ENCODE measurements at regions not wholly inside any gene's neighbourhood (a gene's known extent, or its start where the extent isn't known, plus 50 kb on each side); places are given as distances from the start of the nearest gene placed in this dataset.

DNA sequence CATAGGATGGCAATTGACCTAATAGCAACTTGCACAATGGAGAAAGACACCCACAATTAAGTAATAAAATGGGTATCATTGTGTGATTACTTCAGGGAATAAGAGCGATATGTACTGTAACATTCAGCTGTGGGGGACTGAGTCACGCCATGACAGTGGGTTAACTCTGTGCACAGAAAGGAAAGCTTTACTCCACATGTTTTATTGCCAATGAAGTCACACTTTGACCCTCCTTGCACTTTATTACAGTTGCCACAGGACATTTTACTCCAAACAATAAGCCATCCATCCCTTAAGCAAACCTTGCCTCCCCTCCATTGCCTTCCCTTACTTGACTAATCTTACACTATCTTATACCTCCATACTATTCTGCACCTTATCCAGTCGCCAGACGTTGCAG lies 403.1 kb downstream of the VRK1 start:
- no peak for DNase-seq (ENCODE audit: low read depth in 2 of 2)

DNA sequence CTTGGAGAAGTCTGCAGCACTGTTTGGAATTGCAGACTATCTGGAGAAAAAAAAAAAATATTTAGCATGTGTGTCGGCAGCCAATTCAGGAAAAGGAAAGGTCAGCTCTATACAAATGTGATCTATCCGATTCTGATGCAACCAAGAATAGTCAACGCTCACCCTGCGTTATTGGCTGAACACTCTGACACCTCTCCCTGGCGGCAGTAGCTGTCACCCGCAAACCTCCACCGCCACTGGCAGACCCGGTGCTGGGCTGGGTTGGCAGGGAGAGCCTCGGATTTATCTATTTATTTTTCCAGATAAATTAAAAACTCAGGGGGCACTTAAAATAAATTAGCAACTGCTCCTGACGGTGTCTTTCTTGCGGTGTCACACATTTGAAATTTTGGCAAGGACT lies 409.7 kb downstream of the VRK1 start:
- no peak for DNase-seq (ENCODE audit: low read depth in 2 of 2)

DNA sequence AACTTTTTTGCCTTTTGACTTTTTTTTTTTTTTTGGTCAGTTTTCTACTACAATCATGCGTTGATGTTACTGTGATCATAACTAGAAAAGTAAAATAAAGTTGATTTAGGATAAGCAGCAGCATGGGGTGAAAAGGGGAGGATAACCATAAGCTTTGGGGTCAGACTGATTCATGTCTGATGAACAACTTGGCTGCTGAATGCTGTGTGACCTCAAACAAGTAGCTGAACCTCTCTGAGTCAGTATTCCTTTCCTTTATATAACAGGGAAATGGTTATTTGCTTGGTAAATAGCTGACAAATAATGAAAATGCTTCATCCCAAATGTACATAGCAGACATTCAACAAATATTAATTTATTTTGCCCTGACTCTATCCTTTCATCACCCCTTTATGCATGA lies 413.0 kb downstream of the VRK1 start:
- no peak for DNase-seq (ENCODE audit: low read depth in 2 of 2)

DNA sequence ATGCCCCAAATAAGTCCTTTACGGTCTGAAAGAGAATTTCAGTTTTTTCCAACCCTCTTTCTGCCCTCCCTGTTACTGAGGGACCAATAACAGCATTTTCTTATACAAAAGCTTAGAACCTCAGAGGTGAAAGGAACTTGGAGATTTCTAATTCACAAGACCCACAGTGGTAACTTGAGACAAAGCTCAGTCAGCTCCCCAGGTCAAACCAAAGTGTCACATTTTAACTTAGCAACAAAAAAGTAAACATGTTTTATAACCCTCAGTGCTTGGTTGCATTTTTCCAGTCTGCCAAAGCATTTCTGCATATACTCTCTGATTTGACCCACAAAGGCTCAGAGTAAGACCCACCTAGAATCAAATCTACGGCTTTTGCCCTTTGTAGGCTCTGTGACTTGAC lies 415.2 kb downstream of the VRK1 start:
- no peak for DNase-seq (ENCODE audit: low read depth in 2 of 2)

DNA sequence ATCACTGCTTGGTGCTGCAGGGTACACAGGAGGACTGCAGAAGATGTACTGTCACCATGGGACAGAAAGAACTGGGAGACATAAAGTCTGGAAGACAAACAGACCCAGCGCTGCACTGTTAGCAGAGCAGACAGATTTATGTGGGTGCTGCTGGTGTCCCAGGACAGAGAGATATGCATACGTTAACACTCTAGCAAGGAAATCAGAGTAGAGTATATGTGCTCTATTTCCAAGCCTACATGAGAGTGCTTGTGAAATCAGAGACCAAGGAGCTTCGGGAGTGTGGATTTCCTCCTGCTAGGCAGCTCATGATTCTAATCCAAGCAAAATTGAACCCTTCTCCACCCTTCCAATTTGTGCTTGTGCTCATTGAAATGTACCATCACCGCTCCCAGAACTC lies 416.5 kb downstream of the VRK1 start:
- DNase-seq (ENCODE audit: low read depth in 2 of 2): no peak

DNA sequence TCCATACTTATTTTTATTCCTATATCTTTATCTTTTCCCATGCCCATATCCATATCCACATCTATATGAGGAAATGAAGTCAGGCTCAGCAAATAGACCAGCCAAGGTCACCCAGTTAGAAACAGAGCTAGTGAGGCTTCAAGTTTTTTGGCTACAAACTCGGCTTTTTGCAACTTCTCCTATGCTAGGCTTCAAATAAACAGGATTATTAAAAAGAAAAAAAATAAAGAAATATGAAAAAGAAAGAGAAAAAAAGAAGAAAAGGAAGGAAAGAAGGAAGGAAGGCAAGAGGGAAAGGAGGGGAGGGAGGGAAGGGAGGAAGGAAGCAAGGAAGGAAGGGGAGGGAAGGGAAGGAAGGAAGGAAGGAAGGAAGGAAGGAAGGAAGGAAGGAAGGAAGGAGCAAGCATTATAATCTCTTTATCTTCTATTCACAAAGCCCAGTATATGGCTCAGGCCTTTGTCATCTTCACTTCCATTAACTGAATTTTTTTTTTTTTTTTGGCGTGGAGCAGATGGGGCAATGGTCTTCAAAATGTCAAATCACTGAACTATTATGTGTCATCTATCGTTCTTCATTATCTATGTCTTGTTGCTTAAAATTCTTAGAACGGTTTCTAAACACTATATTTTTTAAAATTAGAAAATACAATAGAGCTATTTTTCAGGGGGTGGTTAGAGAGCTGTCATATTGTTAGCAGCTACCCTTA lies 418.2 kb downstream of the VRK1 start:
- DNase-seq (ENCODE audit: low read depth in 2 of 2): no peak

DNA sequence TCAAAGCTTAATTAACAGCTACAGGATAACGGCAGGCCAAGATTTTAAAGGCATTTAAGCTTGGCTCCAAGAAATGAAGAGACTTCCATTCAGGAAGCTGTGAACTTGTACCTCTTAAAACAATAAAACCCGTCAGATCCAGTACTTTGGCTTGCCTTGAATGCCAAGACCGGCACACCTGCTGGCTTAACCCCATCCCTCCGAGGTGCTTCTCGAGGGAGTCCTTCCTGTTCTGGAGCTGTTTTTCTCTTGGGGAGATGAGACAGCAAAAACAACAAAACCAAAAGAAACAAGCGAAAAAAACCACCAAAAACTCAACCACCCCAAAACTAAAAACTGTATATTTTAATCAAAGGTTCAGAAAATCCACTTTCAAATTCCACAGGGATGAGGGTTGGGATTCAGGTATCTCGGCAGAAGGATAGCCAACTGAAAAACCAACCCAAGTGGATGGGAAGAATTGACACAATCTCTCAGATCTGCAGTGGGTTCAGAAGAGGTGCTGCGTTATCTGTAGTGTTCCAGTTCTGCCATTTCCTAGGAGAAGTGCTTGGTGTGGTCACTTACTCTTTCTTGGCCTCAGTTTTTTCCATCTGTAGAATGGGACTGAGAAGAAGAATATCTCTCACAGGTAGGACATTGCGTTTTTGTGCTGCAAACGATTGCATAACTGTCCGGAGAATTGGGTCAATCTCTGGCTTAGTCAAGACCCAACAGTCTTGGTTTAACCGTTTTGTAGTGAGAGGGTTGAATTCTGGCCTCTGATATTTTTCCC lies 420.1 kb downstream of the VRK1 start:
- DNase-seq (ENCODE audit: low read depth in 2 of 2): no peak

DNA sequence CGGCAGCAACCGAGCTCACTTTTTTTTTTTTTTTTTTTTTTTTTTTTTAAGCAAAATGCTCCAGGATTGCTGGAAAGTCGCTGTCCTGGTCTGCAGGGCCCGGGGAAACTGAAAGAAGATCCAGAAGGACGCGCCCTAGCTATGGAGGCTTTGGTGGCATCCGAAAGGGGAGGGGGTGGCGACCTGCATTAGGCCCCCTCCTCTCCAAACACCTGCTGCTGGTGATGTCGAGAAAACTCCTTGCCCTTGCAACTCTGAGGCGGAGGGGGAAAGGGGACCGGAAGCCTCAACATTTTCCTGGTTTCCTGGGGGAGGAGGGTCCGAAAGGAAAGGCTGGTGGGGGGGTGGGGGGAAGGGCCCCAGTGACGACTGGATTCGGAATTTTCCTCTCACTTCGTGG lies 421.1 kb downstream of the VRK1 start:
- no peak for DNase-seq (ENCODE audit: low read depth in 2 of 2)

DNA sequence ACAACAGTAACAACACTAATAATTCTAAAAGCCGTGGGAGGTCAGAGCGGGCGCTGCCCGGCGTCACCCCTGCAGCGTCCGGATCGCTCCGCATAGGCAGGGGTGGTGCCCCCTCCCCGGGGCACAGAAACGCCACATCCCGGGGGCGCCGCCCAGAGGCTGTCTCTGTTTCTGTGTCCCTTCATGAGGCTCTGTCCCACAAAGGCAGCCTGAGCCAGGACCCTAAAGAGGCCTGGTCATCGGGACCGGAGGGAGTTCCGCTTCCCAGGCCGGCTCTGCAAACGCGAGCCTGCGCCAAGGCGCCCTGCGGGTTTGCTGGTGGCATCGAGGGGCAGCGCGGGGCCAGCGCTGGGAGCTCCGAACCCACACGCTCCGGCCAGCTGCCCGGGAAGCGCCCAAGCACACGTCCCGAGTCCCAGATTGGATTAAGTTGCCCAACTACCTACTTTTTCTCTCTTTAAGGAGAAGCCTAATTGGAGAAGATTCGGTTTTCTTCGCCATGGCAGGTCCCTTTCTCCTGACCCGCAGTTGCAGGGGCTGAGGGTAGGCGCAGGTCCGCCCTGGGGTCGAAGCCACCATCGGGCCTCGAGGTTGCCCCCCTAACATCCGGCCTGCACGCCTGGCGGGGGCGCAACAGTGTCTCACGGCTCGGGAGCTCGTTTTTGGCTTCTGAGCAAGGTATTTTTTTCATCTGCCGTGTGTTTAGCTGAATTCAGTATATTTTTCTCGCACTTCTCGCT lies 421.7 kb downstream of the VRK1 start:
- DNase-seq (ENCODE audit: low read depth in 2 of 2): peak in 1 of 2 donors; percentile 7

DNA sequence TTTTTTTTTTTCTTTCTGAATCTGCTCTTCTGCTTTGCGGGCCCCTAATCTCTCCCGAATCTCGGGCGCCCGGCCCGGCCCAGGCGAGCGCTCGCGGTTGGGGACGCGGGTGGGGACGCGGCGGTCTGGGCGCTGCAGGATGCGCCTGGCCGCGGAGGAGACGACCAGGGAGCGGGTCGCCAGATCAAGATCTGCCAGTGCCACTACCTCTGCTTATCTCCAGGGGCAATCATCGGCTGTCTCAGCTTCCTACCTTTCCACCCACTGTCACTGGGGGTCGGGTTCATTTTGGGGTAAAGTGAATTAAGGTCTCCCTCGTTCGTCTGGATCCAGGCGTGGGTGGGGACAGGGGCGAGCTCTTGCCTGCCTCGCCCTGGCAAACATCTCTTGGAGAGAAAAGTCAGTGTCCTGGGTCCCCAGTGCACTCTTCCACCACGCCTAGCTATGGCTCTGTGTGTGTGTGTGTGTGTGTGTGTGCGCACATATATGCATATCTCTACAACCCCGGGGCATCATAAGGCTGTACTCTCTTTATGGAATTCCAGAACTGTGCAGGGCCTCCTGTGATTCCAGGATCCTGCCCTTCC lies 422.3 kb downstream of the VRK1 start:
- no peak for DNase-seq (ENCODE audit: low read depth in 2 of 2)

DNA sequence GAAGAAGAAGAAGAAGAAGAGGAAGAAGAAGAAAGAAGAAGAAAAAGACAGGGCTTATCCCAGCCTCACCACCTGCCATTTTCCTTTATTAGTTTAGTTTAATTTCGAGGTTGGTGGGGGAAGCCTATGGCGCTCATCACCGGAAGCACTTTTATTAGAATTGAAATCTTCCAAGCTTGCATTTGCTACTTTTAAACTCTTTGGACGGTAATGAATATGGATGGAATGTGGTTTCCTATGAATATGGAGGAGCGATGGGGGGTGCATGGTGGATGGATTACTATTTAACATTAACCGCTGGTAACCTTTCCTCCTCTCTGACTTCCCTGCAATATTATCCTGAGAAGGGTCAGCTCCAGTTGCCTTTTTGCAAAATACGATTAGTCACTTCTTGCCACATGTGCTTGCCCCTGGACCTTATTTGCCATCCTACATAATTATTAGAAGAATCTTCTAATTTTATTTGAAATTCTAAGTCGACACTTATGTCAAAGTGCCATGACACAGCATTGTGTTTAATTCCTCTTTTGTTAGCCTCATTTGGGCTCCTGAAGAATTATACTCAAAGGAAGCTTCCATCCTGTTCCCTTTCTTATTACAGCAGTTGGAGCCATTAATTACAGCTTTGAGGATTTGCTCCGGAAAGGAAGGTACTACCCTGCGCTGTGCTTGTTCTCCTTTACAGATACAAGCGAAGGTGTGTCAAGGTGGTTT lies 424.5 kb downstream of the VRK1 start:
- no peak for DNase-seq (ENCODE audit: low read depth in 2 of 2)

DNA sequence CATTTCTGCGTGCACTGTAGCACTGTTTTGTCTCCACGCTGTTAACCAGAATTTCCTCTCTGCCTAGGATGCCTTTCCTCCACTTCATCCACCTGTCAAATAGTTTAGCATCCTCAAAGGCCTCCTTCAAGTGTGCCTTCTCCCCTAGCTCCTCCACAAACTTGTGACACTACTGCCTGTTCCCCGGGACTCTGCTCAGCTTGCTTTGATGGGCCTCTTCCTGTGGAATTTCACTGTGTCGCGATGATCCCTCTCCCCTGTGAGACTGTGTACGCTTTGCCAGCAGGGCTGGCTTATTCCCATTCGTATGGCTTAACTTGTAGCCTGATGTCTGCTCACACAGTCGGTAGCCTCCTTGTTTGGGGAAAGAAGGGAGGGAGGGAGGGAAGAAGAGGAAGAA lies 426.8 kb downstream of the VRK1 start:
- DNase-seq (ENCODE audit: low read depth in 2 of 2): no peak

DNA sequence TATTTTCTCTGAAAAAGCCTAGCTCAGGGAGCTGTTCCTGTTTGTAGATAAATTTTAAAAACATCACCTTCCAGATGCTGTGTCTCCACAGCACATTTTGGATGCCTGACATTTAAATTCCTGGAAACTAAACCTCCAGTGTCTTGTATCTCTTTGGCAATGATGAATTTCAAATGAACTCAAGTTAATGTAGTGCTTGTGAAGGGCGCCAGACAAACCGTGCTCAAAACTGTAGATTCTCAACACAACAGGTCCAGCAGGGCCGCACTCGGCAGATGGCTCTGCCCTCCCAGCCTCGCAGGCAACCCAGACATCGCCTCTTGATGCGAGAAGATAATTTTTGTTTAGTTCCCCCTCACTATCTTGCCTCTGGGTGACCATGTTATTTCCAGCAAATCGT lies 432.9 kb downstream of the VRK1 start:
- no peak for DNase-seq (ENCODE audit: low read depth in 2 of 2)

DNA sequence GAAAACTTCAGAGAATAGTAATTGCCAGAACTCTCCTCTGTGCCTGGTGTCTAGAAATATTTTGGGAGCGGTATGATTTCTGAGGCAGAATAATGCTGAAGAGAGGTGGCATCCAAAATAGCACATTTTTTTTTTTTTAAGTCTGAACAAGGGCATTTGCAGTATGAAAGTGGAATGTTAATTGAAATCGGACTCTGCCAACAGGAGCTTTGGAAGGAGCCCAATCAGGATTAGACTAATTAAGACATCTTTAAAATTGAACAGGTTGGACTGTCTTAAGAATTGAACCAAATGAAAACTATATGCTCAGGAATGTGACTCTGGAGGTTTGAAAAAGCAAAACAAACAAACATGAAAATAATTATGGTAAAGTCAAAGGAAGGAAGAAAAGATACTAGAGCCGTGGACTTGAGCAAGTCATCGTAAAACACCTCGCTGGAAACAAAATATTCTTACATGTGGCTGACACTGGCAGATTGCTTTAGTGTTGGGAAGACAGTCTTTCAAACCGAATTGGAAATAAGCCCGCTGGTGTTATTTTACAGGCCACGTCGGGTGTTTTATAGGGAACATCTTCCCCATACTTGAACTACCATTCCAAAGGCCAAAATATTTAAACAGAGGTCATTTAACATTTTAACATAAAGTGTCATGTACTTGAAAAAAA lies 436.3 kb downstream of the VRK1 start:
- DNase-seq (ENCODE audit: low read depth in 2 of 2): no peak

DNA sequence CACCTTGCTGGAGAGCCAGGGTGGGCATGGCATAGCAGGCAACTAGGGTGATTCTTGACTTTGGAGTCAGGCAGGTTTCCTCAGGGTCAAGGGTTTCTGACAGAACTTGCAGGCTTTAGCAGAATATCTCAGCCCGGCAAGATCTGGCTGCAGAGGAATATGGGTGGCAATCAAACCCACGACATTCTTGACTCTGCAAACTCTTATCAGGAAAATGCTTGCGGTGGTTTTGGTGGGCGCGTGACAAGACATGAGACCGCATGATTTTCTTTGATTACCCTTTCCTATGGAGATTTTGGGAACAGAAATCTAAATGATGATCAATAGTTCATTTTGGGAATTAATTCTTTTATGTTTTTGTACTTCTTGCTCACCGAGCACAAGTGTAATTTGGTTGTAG lies 449.5 kb downstream of the VRK1 start:
- DNase-seq (ENCODE audit: low read depth in 2 of 2): no peak

DNA sequence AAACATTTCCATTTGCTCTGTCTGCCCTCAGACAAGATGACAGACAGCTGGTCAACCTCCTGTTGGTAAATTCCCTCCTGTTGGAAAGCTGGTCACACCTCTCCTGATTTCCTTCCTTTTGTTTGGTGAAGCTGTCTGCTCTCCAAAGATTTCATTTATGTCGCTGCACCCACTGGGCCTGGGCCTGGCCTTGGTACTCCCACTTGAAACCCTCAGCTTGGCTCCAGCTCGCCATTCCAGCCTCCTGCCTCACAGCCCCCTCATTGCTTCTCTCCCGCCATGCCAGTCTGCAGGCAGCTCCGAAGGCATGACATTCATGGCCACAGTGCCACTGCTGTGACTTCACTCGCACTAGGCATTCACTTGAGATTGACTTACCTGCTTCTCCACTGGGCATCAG lies 451.8 kb downstream of the VRK1 start:
- DNase-seq (ENCODE audit: low read depth in 2 of 2): no peak

DNA sequence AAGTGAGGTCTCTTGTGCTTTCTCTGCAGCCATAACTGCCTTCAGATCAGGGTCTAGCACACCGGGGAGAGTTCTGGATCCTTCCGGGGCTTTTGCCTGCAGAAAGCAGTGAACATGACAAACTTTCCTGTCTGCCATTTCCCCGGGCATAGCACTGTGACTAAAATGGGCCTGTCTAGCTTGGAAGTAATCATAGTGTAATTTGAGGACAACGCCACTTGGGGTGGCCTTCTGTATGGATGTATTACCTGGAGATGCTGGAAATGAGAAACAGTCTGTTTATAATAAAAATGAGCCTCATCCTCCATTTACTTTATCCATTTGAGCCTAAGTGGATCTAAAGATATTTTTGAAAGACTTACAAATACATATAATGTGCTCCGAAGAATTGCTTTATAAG lies 453.7 kb downstream of the VRK1 start:
- no peak for DNase-seq (ENCODE audit: low read depth in 2 of 2)

DNA sequence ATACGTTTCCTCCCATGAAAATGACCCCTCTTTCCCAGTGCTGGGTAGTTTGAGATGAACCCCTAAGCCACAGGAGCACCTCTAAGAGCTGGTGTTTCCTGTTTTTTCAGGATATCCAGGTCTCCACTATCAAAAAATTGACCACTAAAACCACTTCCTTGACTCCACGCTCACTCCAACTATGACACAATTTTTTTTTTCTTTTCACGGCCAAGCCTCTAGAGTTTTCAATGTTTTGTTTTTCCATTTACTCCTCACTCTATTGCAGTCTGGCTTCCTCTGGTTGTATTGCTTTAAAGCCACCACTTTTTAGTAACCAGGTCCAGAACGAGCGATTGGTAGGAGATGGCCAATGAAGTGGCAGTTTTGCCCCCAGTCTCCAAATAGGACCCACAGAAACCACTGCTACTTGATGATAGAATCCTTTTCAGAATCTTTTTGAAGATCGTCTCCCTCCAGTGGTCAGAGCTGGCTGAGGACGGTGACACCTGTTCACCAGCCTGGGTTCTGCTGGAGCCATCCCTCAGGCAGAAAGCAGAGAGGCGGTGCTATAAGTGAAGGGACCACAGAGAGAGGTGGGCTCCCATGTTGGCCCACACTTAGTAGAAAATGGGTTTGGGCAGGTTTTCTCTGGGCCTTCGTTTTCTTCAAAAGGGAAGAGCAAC lies 454.4 kb downstream of the VRK1 start:
- no peak for DNase-seq (ENCODE audit: low read depth in 2 of 2)

DNA sequence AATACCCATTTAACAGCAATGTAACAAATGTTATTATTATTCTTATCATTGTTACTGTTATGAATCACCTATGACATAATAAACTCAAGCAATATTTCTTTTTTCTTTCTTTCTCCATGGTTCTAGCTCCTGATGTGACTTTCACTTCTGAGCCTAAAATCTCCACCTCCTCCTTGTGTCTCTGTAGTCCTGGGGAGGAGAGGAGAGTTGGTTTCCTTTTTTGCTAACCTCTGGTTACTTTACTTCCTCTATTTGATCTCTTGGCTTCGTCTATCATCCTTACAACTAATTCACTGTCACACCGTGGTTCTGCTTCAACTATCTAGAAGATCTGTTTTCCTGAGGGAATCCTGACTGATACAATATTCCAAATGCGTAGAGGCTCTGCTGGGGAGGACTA lies 456.6 kb downstream of the VRK1 start:
- no peak for DNase-seq (ENCODE audit: low read depth in 2 of 2)

DNA sequence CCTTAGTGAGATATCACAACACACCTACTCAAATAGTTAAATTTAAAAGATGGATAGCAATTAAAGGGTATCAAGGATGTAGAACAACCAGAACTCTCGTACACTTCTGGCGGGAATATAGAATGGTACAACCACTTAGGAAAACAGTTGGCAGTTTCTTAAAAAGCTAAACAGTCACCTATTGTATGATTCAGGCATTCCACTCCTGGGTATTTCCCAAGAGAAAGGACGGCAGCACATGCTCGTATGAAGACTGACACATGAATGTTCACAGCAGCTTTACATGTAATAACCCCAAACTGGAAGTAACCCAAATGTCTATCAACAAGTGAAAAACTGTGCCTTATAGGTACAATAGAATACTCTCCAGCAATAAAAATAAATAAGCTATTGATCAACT lies 465.2 kb downstream of the VRK1 start:
- DNase-seq (ENCODE audit: low read depth in 2 of 2): no peak
